ENCODE measurements at regions not wholly inside any gene's neighbourhood (a gene's known extent, or its start where the extent isn't known, plus 50 kb on each side); places are given as distances from the start of the nearest gene placed in this dataset.

GRCh38 chr2:17319090-17319489, 199.2 kb downstream of the RAD51AP2 start:
- no peak for TF ChIP-seq EP300 (IDR thresholded peaks at IDR 0.05)
- TF ChIP-seq POLR2A (IDR thresholded peaks at IDR 0.05), result no peak
- TF ChIP-seq CTCF (IDR thresholded peaks at IDR 0.05), result no peak
- no peak for TF ChIP-seq POLR2AphosphoS5 (IDR thresholded peaks at IDR 0.05)

Measured in suprapubic skin (tissue), 4 donors.